Suprapubic skin (tissue), 4 donors: ENCODE measurements at regions not wholly inside any gene's neighbourhood (a gene's known extent, or its start where the extent isn't known, plus 50 kb on each side); places are given as distances from the start of the nearest gene placed in this dataset.

Experiments
- CTCF ChIP-seq, 2 donors: fragments of 200-600 bp in 1 of 2; fragments of 450-650 bp in 1 of 2; sonication (generic) in 1 of 2; IDR thresholded peaks; one replicate each; pipeline ENCODE4 v1.5.1; 2016 to 2019; ENCODE audit warnings: antibody characterized with exemption in 2 of 2, mild to moderate bottlenecking in 1 of 2, moderate library complexity in 1 of 2
- EP300 ChIP-seq: sonication (generic); formaldehyde crosslinking; IDR thresholded peaks from one replicate; pipeline ENCODE4 v1.6.1; 2017; ENCODE audit warnings: antibody characterized with exemption
- POLR2A ChIP-seq, 2 donors: fragments of 450-650 bp; IDR thresholded peaks; one replicate each; pipeline ENCODE4 v1.6.1; 2017; ENCODE audit warnings: antibody characterized with exemption in 2 of 2, mild to moderate bottlenecking in 2 of 2, moderate library complexity in 2 of 2
- POLR2AphosphoS5 ChIP-seq, 3 donors: sonication (generic); formaldehyde crosslinking; IDR thresholded peaks; one replicate each; pipeline ENCODE4 v1.6.1; 2017; ENCODE audit warnings: antibody characterized with exemption in 3 of 3

- TF ChIP-seq CTCF (IDR thresholded peaks at IDR 0.05) (peak; percentile 17 to 44), POLR2AphosphoS5 (IDR thresholded peaks at IDR 0.05) (no peak), EP300 (no peak), POLR2A (IDR thresholded peaks at IDR 0.05) (no peak)
Measured at GRCh38 chr2:129396980-129397599, 582.4 kb upstream of the RAB6C start.
